ENCODE measurements at regions not wholly inside any gene's neighbourhood (a gene's known extent, or its start where the extent isn't known, plus 50 kb on each side); places are given as distances from the start of the nearest gene placed in this dataset.

- H3K9ac ChIP-seq (ENCODE audit: low read depth in 2 of 2, low read length in 2 of 2) = no peak overlapping the region
These were observed 376.9 kb downstream of the PPP3CA start for GRCh38 chr4:100970414-100970813.

GRCh38 chr4:100969925-100970324 is 377.4 kb downstream of the PPP3CA start:
- no peak overlapping the region for H3K27ac ChIP-seq
- H3K4me3 ChIP-seq = no peak overlapping the region
- no peaks in the 10 kb centered on the region for H3K27me3 ChIP-seq
- no peak overlapping the region for H3K9ac ChIP-seq (ENCODE audit: low read depth in 2 of 2, low read length in 2 of 2)
- H3K36me3 ChIP-seq = no peaks in the 10 kb centered on the region
- no peak for TF ChIP-seq CTCF (IDR thresholded peaks at IDR 0.05)
- intact Hi-C loops (cut with DNase I) = no loop called here
- DNase-seq = no peak
- no peaks in the 10 kb centered on the region for H3K9me3 ChIP-seq
- H3K4me1 ChIP-seq = no peaks in the 10 kb centered on the region

More at GRCh38 chr4:100970414-100970813, 376.9 kb downstream of the PPP3CA start:
- DNase-seq = no peak
- no peaks in the 10 kb centered on the region for H3K27me3 ChIP-seq
- no peak for TF ChIP-seq CTCF (IDR thresholded peaks at IDR 0.05)
- no peak overlapping the region for H3K4me3 ChIP-seq
- no peak overlapping the region for H3K27ac ChIP-seq
- H3K36me3 ChIP-seq = no peaks in the 10 kb centered on the region
- no peaks in the 10 kb centered on the region for H3K4me1 ChIP-seq
- H3K9me3 ChIP-seq = no peaks in the 10 kb centered on the region
- intact Hi-C loops (cut with DNase I) = no loop called here

- no peaks in the 10 kb centered on the region for H3K9me3 ChIP-seq
- H3K4me3 ChIP-seq = no peak overlapping the region
- H3K9ac ChIP-seq (ENCODE audit: low read depth in 2 of 2, low read length in 2 of 2) = no peak overlapping the region
- no peaks in the 10 kb centered on the region for H3K4me1 ChIP-seq
- intact Hi-C loops (cut with DNase I) = no loop called here
- no peak overlapping the region for H3K27ac ChIP-seq
- H3K27me3 ChIP-seq = no peaks in the 10 kb centered on the region
- no peaks in the 10 kb centered on the region for H3K36me3 ChIP-seq
- DNase-seq = no peak
- TF ChIP-seq CTCF (IDR thresholded peaks at IDR 0.05) = no peak
These were observed 379.3 kb downstream of the PPP3CA start for GRCh38 chr4:100968046-100968445.

GRCh38 chr4:100963627-100964026 is 383.7 kb downstream of the PPP3CA start:
- Histone ChIP-seq H3K27ac (no peak overlapping the region), H3K9me3 (no peaks in the 10 kb centered on the region), H3K36me3 (no peaks in the 10 kb centered on the region), H3K4me1 (no peaks in the 10 kb centered on the region), H3K27me3 (no peaks in the 10 kb centered on the region), H3K9ac (ENCODE audit: low read depth in 2 of 2, low read length in 2 of 2) (no peak overlapping the region), H3K4me3 (no peak overlapping the region)
- no peak for DNase-seq
- TF ChIP-seq CTCF (IDR thresholded peaks at IDR 0.05) = no peak
- intact Hi-C loops (cut with DNase I) = no loop called here

GRCh38 chr4:100962698-100963097 is 384.6 kb downstream of the PPP3CA start:
- H3K4me1 ChIP-seq = no peaks in the 10 kb centered on the region
- TF ChIP-seq CTCF (IDR thresholded peaks at IDR 0.05) = no peak
- no peak for DNase-seq
- no peak overlapping the region for H3K27ac ChIP-seq
- no peaks in the 10 kb centered on the region for H3K9me3 ChIP-seq
- intact Hi-C loops (cut with DNase I) = no loop called here
- H3K4me3 ChIP-seq = no peak overlapping the region
- H3K36me3 ChIP-seq = no peaks in the 10 kb centered on the region
- no peaks in the 10 kb centered on the region for H3K27me3 ChIP-seq
- no peak overlapping the region for H3K9ac ChIP-seq (ENCODE audit: low read depth in 2 of 2, low read length in 2 of 2)

- Histone ChIP-seq H3K4me1 (no peaks in the 10 kb centered on the region), H3K36me3 (no peaks in the 10 kb centered on the region), H3K9ac (ENCODE audit: low read depth in 2 of 2, low read length in 2 of 2) (no peak overlapping the region), H3K27ac (no peak overlapping the region), H3K27me3 (no peaks in the 10 kb centered on the region), H3K4me3 (no peak overlapping the region), H3K9me3 (no peaks in the 10 kb centered on the region)
- intact Hi-C loops (cut with DNase I) = no loop called here
- DNase-seq = no peak
- TF ChIP-seq CTCF (IDR thresholded peaks at IDR 0.05) = no peak
These were observed 387.1 kb downstream of the PPP3CA start for GRCh38 chr4:100960232-100960631.
